ENCODE measurements at regions not wholly inside any gene's neighbourhood (a gene's known extent, or its start where the extent isn't known, plus 50 kb on each side); places are given as distances from the start of the nearest gene placed in this dataset.

- Histone ChIP-seq H3K4me3 (replicated peaks; ENCODE audit: insufficient read depth, low read length) (no peak overlapping the region), H3K27me3 (ENCODE audit: insufficient read depth, poor library complexity, severe bottlenecking) (peaks cover 2% of the 10 kb centered on the region), H3K27ac (replicated peaks) (no peak overlapping the region)
- TF ChIP-seq GABPA (IDR thresholded peaks at IDR 0.05; ENCODE audit: low read depth) (no peak), REST (IDR thresholded peaks at IDR 0.05; ENCODE audit: insufficient replicate concordance, low read depth) (no peak), SPI1 (IDR thresholded peaks at IDR 0.05; ENCODE audit: borderline replicate concordance, low read depth) (no peak), POLR2AphosphoS5 (IDR thresholded peaks at IDR 0.05; ENCODE audit: low read depth) (no peak), CTCF (IDR thresholded peaks at IDR 0.05; ENCODE audit: insufficient read depth, low read length) (no peak)
- no peak for DNase-seq (ENCODE audit: low read depth in 1 of 2, low spot score in 1 of 2)
Observed at GRCh38 chr2:221629468-221629867, 57.4 kb upstream of the EPHA4 start.

GRCh38 chr2:221624475-221624874 lies 52.4 kb upstream of the EPHA4 start:
- Histone ChIP-seq H3K4me3 (replicated peaks; ENCODE audit: insufficient read depth, low read length) (no peak overlapping the region), H3K27me3 (ENCODE audit: insufficient read depth, poor library complexity, severe bottlenecking) (peaks cover 2% of the 10 kb centered on the region), H3K27ac (replicated peaks) (no peak overlapping the region)
- no peak for DNase-seq (ENCODE audit: low read depth in 1 of 2, low spot score in 1 of 2)
- no peak for TF ChIP-seq POLR2AphosphoS5 (IDR thresholded peaks at IDR 0.05; ENCODE audit: low read depth)
- TF ChIP-seq SPI1 (IDR thresholded peaks at IDR 0.05; ENCODE audit: borderline replicate concordance, low read depth), result no peak
- TF ChIP-seq GABPA (IDR thresholded peaks at IDR 0.05; ENCODE audit: low read depth), result no peak
- no peak for TF ChIP-seq CTCF (IDR thresholded peaks at IDR 0.05; ENCODE audit: insufficient read depth, low read length)
- no peak for TF ChIP-seq REST (IDR thresholded peaks at IDR 0.05; ENCODE audit: insufficient replicate concordance, low read depth)
